ENCODE measurements at regions not wholly inside any gene's neighbourhood (a gene's known extent, or its start where the extent isn't known, plus 50 kb on each side); places are given as distances from the start of the nearest gene placed in this dataset.
A peak's percentile ranks its signal among the peaks of the same experiment; 100 is the strongest.

- Mint-ChIP-seq H3K27ac (no peak overlapping the region), H3K9me3 (no peaks in the 10 kb centered on the region)
These were observed 84.1 kb upstream of the PAPOLG start for GRCh38 chr2:60671966-60672365.

GRCh38 chr2:60674524-60675165 lies 81.4 kb upstream of the PAPOLG start:
- Mint-ChIP-seq H3K27ac (no peak overlapping the region), H3K9me3 (no peaks in the 10 kb centered on the region), H3K4me1 (peaks cover 13% of the 10 kb centered on the region), H3K27me3 (ENCODE audit: low read depth) (peaks cover 11% of the 10 kb centered on the region), H3K4me3 (no peak overlapping the region), H3K36me3 (no peaks in the 10 kb centered on the region)
- peak; percentile 73 to 91 for DNase-seq (ENCODE audit: low spot score in 2 of 2, unreplicated experiment in 2 of 2)
- peak; percentile 75 for TF ChIP-seq CTCF (IDR thresholded peaks at IDR 0.05; ENCODE audit: unreplicated experiment)

More at GRCh38 chr2:60671966-60672365, 84.1 kb upstream of the PAPOLG start:
- no peak for DNase-seq (ENCODE audit: low spot score in 2 of 2, unreplicated experiment in 2 of 2)
- TF ChIP-seq CTCF (IDR thresholded peaks at IDR 0.05; ENCODE audit: unreplicated experiment), result no peak
- H3K27me3 Mint-ChIP-seq (ENCODE audit: low read depth), result no peaks in the 10 kb centered on the region
- H3K4me1 Mint-ChIP-seq, result peaks cover 6% of the 10 kb centered on the region
- no peaks in the 10 kb centered on the region for H3K36me3 Mint-ChIP-seq
- H3K4me3 Mint-ChIP-seq, result no peak overlapping the region

- Mint-ChIP-seq H3K36me3 (no peaks in the 10 kb centered on the region), H3K27ac (no peak overlapping the region)
These were observed 80.8 kb upstream of the PAPOLG start for GRCh38 chr2:60675301-60675700.

GRCh38 chr2:60676706-60677330 lies 79.2 kb upstream of the PAPOLG start:
- no peak for TF ChIP-seq CTCF (IDR thresholded peaks at IDR 0.05; ENCODE audit: unreplicated experiment)
- no peak overlapping the region for H3K27ac Mint-ChIP-seq
- H3K9me3 Mint-ChIP-seq, result no peaks in the 10 kb centered on the region
- DNase-seq (ENCODE audit: low spot score in 2 of 2, unreplicated experiment in 2 of 2), result no peak
- peaks cover 13% of the 10 kb centered on the region for H3K4me1 Mint-ChIP-seq
- H3K36me3 Mint-ChIP-seq, result no peaks in the 10 kb centered on the region
- H3K4me3 Mint-ChIP-seq, result no peak overlapping the region
- peaks cover 16% of the 10 kb centered on the region for H3K27me3 Mint-ChIP-seq (ENCODE audit: low read depth)

More at GRCh38 chr2:60675301-60675700, 80.8 kb upstream of the PAPOLG start:
- Mint-ChIP-seq H3K4me3 (no peak overlapping the region), H3K9me3 (no peaks in the 10 kb centered on the region), H3K27me3 (ENCODE audit: low read depth) (peaks cover 16% of the 10 kb centered on the region), H3K4me1 (peaks cover 13% of the 10 kb centered on the region)
- TF ChIP-seq CTCF (IDR thresholded peaks at IDR 0.05; ENCODE audit: unreplicated experiment), result no peak
- no peak for DNase-seq (ENCODE audit: low spot score in 2 of 2, unreplicated experiment in 2 of 2)

GRCh38 chr2:60677356-60677755 lies 78.7 kb upstream of the PAPOLG start:
- Mint-ChIP-seq H3K27me3 (ENCODE audit: low read depth) (peaks cover 16% of the 10 kb centered on the region), H3K9me3 (no peaks in the 10 kb centered on the region), H3K27ac (no peak overlapping the region), H3K4me1 (peaks cover 13% of the 10 kb centered on the region), H3K4me3 (no peak overlapping the region), H3K36me3 (no peaks in the 10 kb centered on the region)
- TF ChIP-seq CTCF (IDR thresholded peaks at IDR 0.05; ENCODE audit: unreplicated experiment), result no peak
- DNase-seq (ENCODE audit: low spot score in 2 of 2, unreplicated experiment in 2 of 2), result no peak
